ENCODE measurements at regions not wholly inside any gene's neighbourhood (a gene's known extent, or its start where the extent isn't known, plus 50 kb on each side); places are given as distances from the start of the nearest gene placed in this dataset.
A peak's percentile ranks its signal among the peaks of the same experiment; 100 is the strongest.
"Not testable (repeated sequence)": the region's sequence is repeated elsewhere in the genome, so short reads cannot be mapped to it uniquely, and the experiment has no call there.

GRCh38 chr13:50156561-50157127 is 141.4 kb downstream of the KCNRG start:
- DNase-seq (ENCODE audit: low read depth), result no peak

- no peak for DNase-seq (ENCODE audit: low read depth)
Observed at GRCh38 chr13:50158385-50159165, 143.3 kb downstream of the KCNRG start.

- no peak for DNase-seq (ENCODE audit: low read depth)
Observed at GRCh38 chr13:50159607-50160006, 144.4 kb downstream of the KCNRG start.

- DNase-seq (ENCODE audit: low read depth), result peak; percentile 39
Observed at GRCh38 chr13:50161052-50161451, 145.8 kb downstream of the KCNRG start.

- no peak for DNase-seq (ENCODE audit: low read depth)
Observed at GRCh38 chr13:50162001-50162400, 146.8 kb downstream of the KCNRG start.

- DNase-seq (ENCODE audit: low read depth), result no peak
Observed at GRCh38 chr13:50162567-50162966, 147.3 kb downstream of the KCNRG start.

- DNase-seq (ENCODE audit: low read depth), result no peak
Observed at GRCh38 chr13:50167224-50167947, 152.1 kb downstream of the KCNRG start.

GRCh38 chr13:50167967-50168366 is 152.7 kb downstream of the KCNRG start:
- DNase-seq (ENCODE audit: low read depth), result no peak

- no peak for DNase-seq (ENCODE audit: low read depth)
Observed at GRCh38 chr13:50168786-50169185, 153.5 kb downstream of the KCNRG start.

GRCh38 chr13:50170447-50171037 is 155.3 kb downstream of the KCNRG start:
- peak; percentile 25 for DNase-seq (ENCODE audit: low read depth)

- no peak for DNase-seq (ENCODE audit: low read depth)
Observed at GRCh38 chr13:50171590-50172282, 156.5 kb downstream of the KCNRG start.

- DNase-seq (ENCODE audit: low read depth), result not testable (repeated sequence)
Observed at GRCh38 chr13:50173045-50173444, 157.8 kb downstream of the KCNRG start.

- DNase-seq (ENCODE audit: low read depth), result no peak
Observed at GRCh38 chr13:50174630-50175029, 159.4 kb downstream of the KCNRG start.

GRCh38 chr13:50179977-50180376 is 164.7 kb downstream of the KCNRG start:
- DNase-seq (ENCODE audit: low read depth), result no peak

GRCh38 chr13:50185769-50186763 is 170.8 kb downstream of the KCNRG start:
- DNase-seq (ENCODE audit: low read depth), result not testable (repeated sequence)

- DNase-seq (ENCODE audit: low read depth), result no peak
Observed at GRCh38 chr13:50187352-50188029, 172.2 kb downstream of the KCNRG start.

GRCh38 chr13:50188696-50189095 is 173.5 kb downstream of the KCNRG start:
- no peak for DNase-seq (ENCODE audit: low read depth)

GRCh38 chr13:50189450-50189849 is 174.2 kb downstream of the KCNRG start:
- DNase-seq (ENCODE audit: low read depth), result no peak

- no peak for DNase-seq (ENCODE audit: low read depth)
Observed at GRCh38 chr13:50191004-50191403, 175.8 kb downstream of the KCNRG start.

- no peak for DNase-seq (ENCODE audit: low read depth)
Observed at GRCh38 chr13:50192272-50192813, 177.1 kb downstream of the KCNRG start.

All from ELR (cell line).